ENCODE measurements at regions not wholly inside any gene's neighbourhood (a gene's known extent, or its start where the extent isn't known, plus 50 kb on each side); places are given as distances from the start of the nearest gene placed in this dataset.

- TF ChIP-seq CTCF (IDR thresholded peaks at IDR 0.05; ENCODE audit: insufficient read depth, missing control alignments): no peak
- DNase-seq (ENCODE audit: insufficient read length, low spot score): no peak
- FAIRE-seq: no peak
These were observed 244.2 kb upstream of the IGFBP3 start for GRCh38 chr7:46165276-46165675.

- no peak for TF ChIP-seq CTCF (IDR thresholded peaks at IDR 0.05; ENCODE audit: insufficient read depth, missing control alignments)
- no peak for DNase-seq (ENCODE audit: insufficient read length, low spot score)
- FAIRE-seq: no peak
These were observed 243.6 kb upstream of the IGFBP3 start for GRCh38 chr7:46164629-46165028.

- DNase-seq (ENCODE audit: insufficient read length, low spot score) (no peak), FAIRE-seq (no peak)
- TF ChIP-seq CTCF (IDR thresholded peaks at IDR 0.05; ENCODE audit: insufficient read depth, missing control alignments): no peak
These were observed 242.2 kb upstream of the IGFBP3 start for GRCh38 chr7:46163246-46163645.

- no peak for TF ChIP-seq CTCF (IDR thresholded peaks at IDR 0.05; ENCODE audit: insufficient read depth, missing control alignments)
- DNase-seq (ENCODE audit: insufficient read length, low spot score) (no peak), FAIRE-seq (no peak)
These were observed 241.5 kb upstream of the IGFBP3 start for GRCh38 chr7:46162609-46163008.

- FAIRE-seq (no peak), DNase-seq (ENCODE audit: insufficient read length, low spot score) (no peak)
- TF ChIP-seq CTCF (IDR thresholded peaks at IDR 0.05; ENCODE audit: insufficient read depth, missing control alignments): no peak
These were observed 239.8 kb upstream of the IGFBP3 start for GRCh38 chr7:46160861-46161260.

GRCh38 chr7:46157931-46158330, 236.9 kb upstream of the IGFBP3 start:
- FAIRE-seq (no peak), DNase-seq (ENCODE audit: insufficient read length, low spot score) (no peak)
- TF ChIP-seq CTCF (IDR thresholded peaks at IDR 0.05; ENCODE audit: insufficient read depth, missing control alignments): no peak

- DNase-seq (ENCODE audit: insufficient read length, low spot score): no peak
- TF ChIP-seq CTCF (IDR thresholded peaks at IDR 0.05; ENCODE audit: insufficient read depth, missing control alignments): no peak
- no peak for FAIRE-seq
These were observed 236.3 kb upstream of the IGFBP3 start for GRCh38 chr7:46157404-46157803.
